Head of caudate nucleus (tissue), 42 donors: ENCODE measurements at regions not wholly inside any gene's neighbourhood (a gene's known extent, or its start where the extent isn't known, plus 50 kb on each side); places are given as distances from the start of the nearest gene placed in this dataset.

Source experiments
- DNase-seq, 42 donors: peaks; one replicate each; pipeline versions ENCODE4 v3.0.0 to v3.0.0-alpha.2; 2020 to 2021; ENCODE audit warnings: mixed read lengths in 7 of 42
- intact Hi-C: fragments of 100-400 bp; cut with DNase I; formaldehyde crosslinking; loops from one replicate; pipeline ENCODE4 v1.15.0; 2022

- DNase-seq: peak; percentile 17 to 89 (median 69)
- intact Hi-C loops: no loop called here
Observed at GRCh38 chr4:15130441-15130840, 128.2 kb downstream of the CPEB2 start.

GRCh38 chr4:15131551-15131950 is 129.3 kb downstream of the CPEB2 start:
- DNase-seq: peak in 3 of 42 donors; percentile 22 to 51 (median 29)
- intact Hi-C loops: no loop called here

GRCh38 chr4:15132739-15133138 is 130.5 kb downstream of the CPEB2 start:
- intact Hi-C loops: loop anchor here (2.0 kb wide), 1 partner anchor 14 kb away; no protein-coding TSS in a partner anchor
- DNase-seq: peak in 40 of 42 donors; percentile 39 to 89 (median 71)

GRCh38 chr4:15139599-15139998 is 137.3 kb downstream of the CPEB2 start:
- intact Hi-C loops: no loop called here
- DNase-seq: no peak

GRCh38 chr4:15142201-15142600 is 139.9 kb downstream of the CPEB2 start:
- intact Hi-C loops: loop anchor here (10.0 kb wide), 1 partner anchor 97 kb away; no protein-coding TSS in a partner anchor
- DNase-seq: no peak

GRCh38 chr4:15143551-15143950 is 141.3 kb downstream of the CPEB2 start:
- no peak for DNase-seq
- intact Hi-C loops: loop anchor here (10.0 kb wide), 1 partner anchor 99 kb away; no protein-coding TSS in a partner anchor

GRCh38 chr4:15144249-15144966 is 142.1 kb downstream of the CPEB2 start:
- intact Hi-C loops: loop anchor here (10.0 kb wide), 1 partner anchor 100 kb away; no protein-coding TSS in a partner anchor
- DNase-seq: peak in 9 of 42 donors; percentile 7 to 52 (median 21)

- no peak for DNase-seq
- intact Hi-C loops: loop anchor here (10.0 kb wide), 1 partner anchor 100 kb away; no protein-coding TSS in a partner anchor
Observed at GRCh38 chr4:15144967-15145295, 142.7 kb downstream of the CPEB2 start.

- peak in 1 of 42 donors; percentile 51 for DNase-seq
- intact Hi-C loops: loop anchor here (2.0 to 10.0 kb wide), 2 partner anchors 13 to 101 kb away; no protein-coding TSS in a partner anchor
Observed at GRCh38 chr4:15145709-15146108, 143.4 kb downstream of the CPEB2 start.

- DNase-seq: peak; percentile 27 to 92 (median 76)
- intact Hi-C loops: loop anchor here (2.0 to 10.0 kb wide), 3 partner anchors 15 to 145 kb away; partner anchors contain the start of gene CPEB2
Observed at GRCh38 chr4:15147714-15148113, 145.4 kb downstream of the CPEB2 start.

- DNase-seq: peak in 27 of 42 donors; percentile 16 to 81 (median 53)
- intact Hi-C loops: loop anchor here (2.0 to 10.0 kb wide), 2 partner anchors 103 to 145 kb away; partner anchors contain the start of gene CPEB2
Observed at GRCh38 chr4:15148199-15148598, 145.9 kb downstream of the CPEB2 start.

GRCh38 chr4:15148691-15149090 is 146.4 kb downstream of the CPEB2 start:
- intact Hi-C loops: loop anchor here (2.0 to 10.0 kb wide), 2 partner anchors 104 to 146 kb away; partner anchors contain the start of gene CPEB2
- no peak for DNase-seq

GRCh38 chr4:15149234-15149838 is 147.1 kb downstream of the CPEB2 start:
- intact Hi-C loops: loop anchor here (2.0 to 10.0 kb wide), 2 partner anchors 105 to 147 kb away; partner anchors contain the start of gene CPEB2

GRCh38 chr4:15149839-15150592 is 147.7 kb downstream of the CPEB2 start:
- intact Hi-C loops: loop anchor here (2.0 to 10.0 kb wide), 2 partner anchors 105 to 147 kb away; partner anchors contain the start of gene CPEB2
- DNase-seq: peak; percentile 73 to 97 (median 92)

More at GRCh38 chr4:15149234-15149838, 147.1 kb downstream of the CPEB2 start:
- peak in 29 of 42 donors; percentile 28 to 77 (median 48) for DNase-seq

GRCh38 chr4:15150631-15151030 is 148.3 kb downstream of the CPEB2 start:
- DNase-seq: no peak
- intact Hi-C loops: no loop called here

- intact Hi-C loops: no loop called here
- DNase-seq: peak in 2 of 42 donors; percentile 17 to 29
Observed at GRCh38 chr4:15151033-15151432, 148.8 kb downstream of the CPEB2 start.

GRCh38 chr4:15153662-15154061 is 151.4 kb downstream of the CPEB2 start:
- intact Hi-C loops: no loop called here
- no peak for DNase-seq

- intact Hi-C loops: no loop called here
- DNase-seq: no peak
Observed at GRCh38 chr4:15158406-15159091, 156.3 kb downstream of the CPEB2 start.
